ENCODE measurements at regions not wholly inside any gene's neighbourhood (a gene's known extent, or its start where the extent isn't known, plus 50 kb on each side); places are given as distances from the start of the nearest gene placed in this dataset.
"Not testable (repeated sequence)": the region's sequence is repeated elsewhere in the genome, so short reads cannot be mapped to it uniquely, and the experiment has no call there.

DNA sequence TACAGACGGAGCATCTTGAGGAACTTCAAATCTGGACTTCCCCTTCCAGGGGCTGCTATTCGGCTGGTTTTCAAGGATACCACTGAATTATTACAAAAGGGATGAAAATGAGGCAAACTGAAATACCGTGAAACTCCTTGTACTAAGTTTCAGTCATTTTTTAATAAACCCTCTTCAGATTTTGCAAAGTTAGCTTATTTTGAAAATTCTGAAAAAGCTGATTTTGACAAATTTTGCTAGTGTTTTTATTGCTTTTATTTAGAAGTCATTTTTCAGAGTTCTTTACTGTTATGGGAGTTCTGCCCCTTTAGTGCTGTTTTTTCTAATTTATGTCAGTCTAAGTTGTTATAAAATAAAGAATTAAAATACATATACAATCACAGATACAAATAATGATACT lies 390.4 kb upstream of the VRK2 start:
- DNase-seq: no peak

GRCh38 chr2:57669570-57669969 lies 377.0 kb upstream of the VRK2 start:
- no peak for DNase-seq

DNA sequence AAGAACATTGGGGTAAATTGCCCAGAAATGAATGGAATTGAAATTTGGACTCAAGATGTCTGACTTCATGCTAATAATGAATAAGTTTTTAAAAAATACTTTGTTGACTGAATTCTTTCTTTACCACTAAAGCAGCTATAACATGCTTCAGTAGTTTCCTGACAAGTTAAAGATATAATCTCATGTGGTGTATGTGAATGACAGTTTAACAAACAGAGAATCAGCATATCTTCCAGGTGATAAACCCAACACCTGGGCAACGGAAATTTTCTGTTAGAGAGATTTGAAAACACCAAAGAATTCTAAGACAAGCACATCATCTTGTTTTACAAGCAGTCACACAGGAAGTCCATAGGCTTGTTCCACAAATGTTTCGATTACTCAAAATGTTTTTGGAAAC lies 372.6 kb upstream of the VRK2 start:
- DNase-seq: no peak

DNA sequence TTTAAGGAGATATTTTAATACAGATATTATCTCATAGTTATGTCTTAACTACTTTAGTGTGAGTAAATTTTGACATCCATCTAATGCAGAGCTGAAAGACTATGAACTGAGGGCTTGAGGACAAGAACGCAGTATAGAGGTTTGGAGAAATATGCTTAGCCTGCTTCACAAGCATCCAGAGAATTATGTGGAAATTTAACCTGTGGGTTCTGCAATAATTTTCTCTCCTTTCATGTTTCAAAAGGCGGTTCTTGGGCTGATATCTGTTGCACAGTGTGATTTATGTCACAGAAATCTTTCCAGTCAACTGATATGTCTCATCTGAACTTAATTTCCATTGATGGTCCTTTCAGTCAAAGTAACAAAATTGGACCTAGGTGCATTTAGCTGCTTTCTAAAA lies 371.9 kb upstream of the VRK2 start:
- DNase-seq: no peak

GRCh38 chr2:57677296-57677695 lies 369.3 kb upstream of the VRK2 start:
- no peak for DNase-seq

GRCh38 chr2:57681650-57682049 lies 365.0 kb upstream of the VRK2 start:
- DNase-seq: no peak

DNA sequence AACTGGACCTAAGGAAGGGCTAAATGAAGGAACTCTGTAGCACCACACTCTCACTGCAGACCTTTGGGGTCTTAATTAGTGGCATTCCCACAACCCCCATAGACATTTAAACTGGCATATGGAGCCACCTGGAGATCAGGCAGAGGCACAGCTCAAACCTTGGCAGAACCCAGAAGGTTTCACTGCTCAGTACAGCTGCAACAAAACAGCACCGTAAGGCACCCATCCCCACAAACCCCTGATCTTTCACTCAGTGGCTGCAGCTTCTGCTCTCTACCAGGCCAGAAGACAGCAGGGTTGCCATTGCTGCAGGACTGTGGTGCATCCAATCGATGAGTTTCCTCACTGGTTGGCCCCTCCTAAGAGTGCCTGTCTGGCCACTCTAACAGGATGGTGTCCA lies 361.6 kb upstream of the VRK2 start:
- no peak for DNase-seq

DNA sequence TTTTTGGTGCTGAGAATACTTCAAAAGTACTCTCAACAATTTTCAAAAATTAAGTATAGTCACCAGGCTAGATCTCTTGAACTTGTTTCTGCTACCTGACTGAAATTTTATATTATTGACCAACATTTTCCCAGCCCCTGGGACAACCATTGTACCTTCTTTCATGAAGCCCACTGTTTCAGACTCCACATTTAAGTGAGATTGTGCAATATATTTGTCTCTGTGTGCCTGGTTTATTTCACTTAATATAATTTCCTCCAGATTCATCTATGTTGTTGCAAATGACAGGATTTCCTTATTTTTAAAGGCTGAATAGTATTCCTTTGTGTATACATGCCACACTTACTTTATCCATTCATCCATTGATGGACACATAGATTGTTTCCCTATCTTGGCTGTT lies 354.2 kb upstream of the VRK2 start:
- DNase-seq: no peak

DNA sequence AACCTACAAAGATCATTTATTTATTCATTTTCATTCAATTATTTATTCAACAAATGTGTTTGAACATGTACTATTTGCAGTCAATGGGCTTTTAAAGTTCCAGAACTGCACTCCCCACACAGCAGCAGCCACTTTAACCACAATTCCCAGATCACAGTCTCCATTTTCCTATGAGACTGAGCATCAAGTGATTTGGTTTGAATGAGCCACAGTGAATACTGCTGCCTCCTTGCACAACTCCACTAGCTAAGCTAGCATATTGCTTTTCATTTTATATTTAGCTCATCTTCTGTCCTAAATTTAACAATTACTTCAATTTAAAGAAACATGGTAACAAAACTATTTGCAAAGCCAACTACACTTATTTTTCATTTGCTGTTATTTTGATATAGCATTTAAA lies 353.4 kb upstream of the VRK2 start:
- no peak for DNase-seq

GRCh38 chr2:57693965-57694364 lies 352.6 kb upstream of the VRK2 start:
- DNase-seq: no peak

DNA sequence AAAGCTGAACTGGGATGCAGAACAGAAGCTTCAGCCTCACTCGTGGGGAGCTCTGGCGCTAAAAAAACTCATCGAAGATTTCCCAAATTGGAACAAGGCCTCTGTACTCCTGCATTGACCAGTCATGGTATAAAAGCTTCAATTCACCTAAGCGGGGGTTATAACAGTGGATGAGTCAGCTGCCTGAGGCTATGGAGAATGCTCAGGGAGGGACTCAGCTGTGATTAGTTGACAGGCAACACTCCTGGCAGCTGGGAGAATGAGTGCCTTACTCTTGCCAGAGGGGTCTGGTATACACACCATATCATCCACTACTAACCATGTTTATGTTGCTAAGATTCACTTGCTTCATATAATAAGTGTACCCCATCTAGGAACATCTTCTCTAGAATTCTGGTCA lies 350.6 kb upstream of the VRK2 start:
- no peak for DNase-seq

DNA sequence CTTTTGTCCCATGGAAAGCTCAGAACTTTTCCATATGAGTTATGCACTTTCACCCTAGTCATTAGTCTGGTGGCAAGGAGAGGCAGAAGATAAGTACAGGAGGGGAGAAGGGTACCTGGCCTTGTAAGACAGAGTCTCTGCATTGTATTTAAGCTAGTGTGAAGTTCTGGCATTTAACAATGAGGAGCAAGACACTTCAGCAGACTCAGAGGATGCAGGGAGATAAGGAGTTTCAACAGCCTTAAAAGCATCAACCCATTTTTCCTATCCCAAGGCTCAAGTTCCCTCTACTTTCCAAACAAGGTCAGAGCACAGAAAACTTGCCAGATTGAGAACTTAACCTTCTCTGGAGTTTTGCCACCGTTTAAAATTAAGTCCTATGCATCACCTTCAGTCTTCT lies 348.2 kb upstream of the VRK2 start:
- DNase-seq: no peak

GRCh38 chr2:57698935-57699449 lies 347.6 kb upstream of the VRK2 start:
- no peak for DNase-seq

- no peak for DNase-seq
Observed at GRCh38 chr2:57701391-57701791, 345.2 kb upstream of the VRK2 start.

DNA sequence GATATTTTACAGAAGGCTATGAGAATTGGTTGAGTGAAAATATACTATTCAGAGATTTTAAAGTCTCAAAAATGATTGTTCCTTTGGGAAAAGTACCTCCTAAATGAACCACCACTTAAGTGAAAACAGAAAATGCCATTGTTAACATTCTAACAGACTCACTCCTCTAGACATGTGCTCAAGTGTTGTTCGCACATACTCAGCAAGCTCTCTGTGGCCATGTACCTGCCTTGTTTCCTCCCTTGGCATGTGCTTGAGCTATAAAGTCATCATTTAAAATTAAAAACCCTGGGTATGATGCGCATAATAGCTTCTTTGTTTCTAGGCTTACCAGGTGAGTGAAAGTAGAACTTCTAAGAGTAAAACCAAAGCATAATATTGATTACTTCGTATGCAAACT lies 343.2 kb upstream of the VRK2 start:
- no peak for DNase-seq

GRCh38 chr2:57707794-57708193 lies 338.8 kb upstream of the VRK2 start:
- DNase-seq: not testable (repeated sequence)

DNA sequence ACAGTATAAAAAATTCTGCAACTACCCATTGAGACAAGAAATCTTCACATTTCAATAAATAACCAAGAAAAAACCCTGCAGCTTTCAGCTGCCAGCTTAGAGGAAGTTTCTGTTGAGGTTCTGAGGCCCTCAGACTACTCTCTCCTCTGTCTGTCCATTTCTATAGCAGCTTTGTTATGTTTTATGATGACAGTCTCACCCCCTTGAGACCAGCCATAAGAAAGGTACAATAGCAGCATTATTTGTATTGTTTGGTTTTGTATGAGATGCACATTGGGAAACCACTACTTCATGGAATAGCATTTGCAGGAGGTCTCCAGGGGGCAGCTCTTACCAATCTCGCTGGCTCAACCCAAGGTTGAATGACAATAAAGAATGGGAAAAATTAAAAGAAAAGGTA lies 334.6 kb upstream of the VRK2 start:
- DNase-seq: no peak

GRCh38 chr2:57720728-57721627 lies 325.6 kb upstream of the VRK2 start:
- peak in 1 of 2 experiments; percentile 7 for DNase-seq

- no peak for DNase-seq
Observed at GRCh38 chr2:57725337-57725947, 321.2 kb upstream of the VRK2 start.

DNA sequence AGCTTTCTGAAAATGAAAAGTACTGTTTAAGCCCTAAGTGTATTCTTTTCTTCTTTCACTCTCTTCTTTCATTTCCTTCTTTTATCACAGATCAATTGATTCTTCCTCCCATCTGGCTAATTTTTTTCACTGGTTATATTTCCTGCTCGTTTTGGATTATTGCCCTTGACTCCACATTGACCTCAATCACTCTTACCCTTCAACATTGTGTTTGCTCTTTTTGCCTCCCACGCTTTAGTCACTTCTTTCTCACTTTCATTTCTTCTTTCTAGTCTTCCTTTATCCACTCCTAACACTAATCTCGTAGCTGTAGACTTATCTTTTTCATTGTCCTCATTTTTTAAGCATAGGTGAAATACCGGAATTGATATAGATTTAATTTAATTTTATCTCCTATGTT lies 320.3 kb upstream of the VRK2 start:
- DNase-seq: no peak

GRCh38 chr2:57728691-57729090 lies 317.9 kb upstream of the VRK2 start:
- DNase-seq: no peak

GRCh38 chr2:57733956-57734355 lies 312.6 kb upstream of the VRK2 start:
- no peak for DNase-seq

GRCh38 chr2:57740891-57741290 lies 305.7 kb upstream of the VRK2 start:
- DNase-seq: no peak

DNA sequence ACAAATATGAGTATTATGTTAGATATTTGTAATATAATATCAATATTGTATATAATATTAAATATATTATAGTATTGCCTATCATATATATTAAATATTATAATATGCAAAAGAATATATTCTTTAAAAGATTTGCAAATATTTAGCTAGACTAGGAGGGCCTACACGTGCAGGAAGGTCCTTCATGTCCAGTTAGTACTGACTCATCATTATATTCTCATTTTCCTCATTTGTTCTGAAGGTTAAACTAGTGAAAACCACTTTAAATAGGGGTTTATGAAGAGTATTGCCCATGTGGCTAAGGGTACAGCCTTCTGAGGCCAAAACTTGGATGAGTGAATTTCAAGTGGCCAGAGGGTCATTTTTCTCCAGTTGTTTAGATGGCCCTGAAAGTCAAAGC lies 293.0 kb upstream of the VRK2 start:
- DNase-seq: no peak

Data from stimulated activated CD4-positive, alpha-beta T cell treated with anti-CD3 and anti-CD28 coated beads, Interleukin-4, amount 100 ng/mL, for 4 hours (primary cell).